Motor neuron (in vitro differentiated cells): ENCODE measurements at regions not wholly inside any gene's neighbourhood (a gene's known extent, or its start where the extent isn't known, plus 50 kb on each side); places are given as distances from the start of the nearest gene placed in this dataset.

Experiments
- ATAC-seq, 8 experiments: fragments of 200-7000 bp; cut with Tn5 transposase; replicated peaks in 6 of 8; 2 replicates each; pipeline ENCODE4 v1.8.0; 2021; ENCODE audit warnings: mild to moderate bottlenecking in 8 of 8, moderate library complexity in 8 of 8
- H3K27ac ChIP-seq, 2 donors: fragments of 250-450 bp; sonication (Bioruptor Pico); 2 replicates each; pipeline ENCODE4 v1.9.0; 2021; ENCODE audit warnings: antibody characterized with exemption in 2 of 2, mild to moderate bottlenecking in 2 of 2, moderate library complexity in 1 of 2
- H3K4me1 ChIP-seq, 2 donors: fragments of 250-450 bp; sonication (Bioruptor Pico); replicated peaks in 1 of 2; 2 replicates each; pipeline ENCODE4 v1.6.1; 2021; ENCODE audit warnings: antibody characterized with exemption in 2 of 2, mild to moderate bottlenecking in 2 of 2, moderate library complexity in 1 of 2
- H3K4me3 ChIP-seq, 5 donors: fragments of 250-450 bp; sonication (Bioruptor Pico); 2 replicates each; pipeline ENCODE4 v1.9.0; 2021; ENCODE audit warnings: antibody characterized with exemption in 5 of 5, mild to moderate bottlenecking in 5 of 5, moderate library complexity in 4 of 5
- WGBS, 10 experiments: fragments of 450-650 bp; shearing (Covaris generic); methylation state at CpG; one replicate each; pipeline ENCODE4 v1.0.0; 2022; 5-methylcytosine and 5-hydroxymethylcytosine counted together
- in situ Hi-C, 9 experiments: fragments of 400-800 bp; cut with MboI; loops; one replicate each; pipeline ENCODE4 v1.15.0; 2021; ENCODE audit warnings: low sequenced_read_pairs in 9 of 9, low pct_unique_long_range_greater_than_20kb in 2 of 9; ENCODE audit not compliant: unreplicated experiment in 9 of 9

DNA sequence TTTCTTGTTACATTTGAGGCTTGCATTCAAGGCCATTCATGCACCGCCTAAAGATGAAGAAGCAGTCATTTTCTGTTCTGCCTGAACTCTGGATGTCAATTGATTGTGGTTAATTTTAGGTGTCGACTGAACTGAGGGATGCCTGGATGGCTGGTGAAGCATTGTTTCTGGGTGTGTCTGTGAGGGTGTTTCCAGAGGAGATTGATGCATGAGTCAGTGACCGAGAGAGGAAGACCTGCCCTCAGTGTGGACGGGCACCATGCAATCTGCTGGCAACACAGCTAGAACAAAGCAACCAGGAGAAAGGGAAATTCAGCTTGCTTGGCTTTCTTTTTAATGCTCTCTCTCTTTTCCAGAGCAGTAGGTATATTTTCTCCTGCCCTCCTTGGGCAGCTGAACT is 164.1 kb upstream of the ECI2 start:
- ATAC-seq: peak in 3 of 8 experiments; percentile 5 to 41 (median 31)
- 0 to 100% (median 83%) methylated on average over 1 to 4 of the region's 4 CpGs; no CpG with 5 or more reads in 3 of the 10 experiments for WGBS, 10 experiments
- in situ Hi-C loops: no loop called here
- Histone ChIP-seq H3K27ac (no peak overlapping the region), H3K4me1 (peaks cover 13 to 19% of the 10 kb centered on the region in 2 donors), H3K4me3 (no peak overlapping the region)

GRCh38 chr6:4297348-4297747 is 162.0 kb upstream of the ECI2 start:
- peak in 2 of 8 experiments; percentile 21 to 56 for ATAC-seq
- WGBS, 10 experiments: 18 to 100% (median 82%) methylated on average over 1 to 6 of the region's 7 CpGs; no CpG with 5 or more reads in 1 of the 10 experiments
- H3K4me3 ChIP-seq: no peak overlapping the region
- H3K4me1 ChIP-seq: peaks cover 13 to 24% of the 10 kb centered on the region in 2 donors
- in situ Hi-C loops: no loop called here
- H3K27ac ChIP-seq: no peak overlapping the region

DNA sequence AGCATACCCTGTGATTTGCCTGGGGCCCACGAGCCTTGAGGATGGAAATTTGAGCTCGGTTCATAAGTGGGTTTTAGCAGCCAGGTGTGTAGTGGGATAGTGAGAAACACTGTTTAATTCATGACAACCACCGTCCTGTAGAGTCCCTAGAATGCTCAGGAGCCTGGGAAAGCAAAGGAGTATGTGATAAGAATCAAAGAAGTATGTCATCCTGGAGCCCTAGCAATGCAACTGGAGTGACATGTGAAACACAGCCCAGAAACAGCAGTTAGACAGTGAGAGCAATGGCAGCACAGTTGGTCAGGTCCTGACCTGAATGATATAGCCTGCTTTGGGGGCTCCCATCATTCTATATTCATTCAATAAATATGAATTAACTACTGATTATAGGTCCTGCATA is 161.2 kb upstream of the ECI2 start:
- 33 to 100% (median 83%) methylated on average over 1 to 3 of the region's 3 CpGs; no CpG with 5 or more reads in 3 of the 10 experiments for WGBS, 10 experiments
- in situ Hi-C loops: no loop called here

DNA sequence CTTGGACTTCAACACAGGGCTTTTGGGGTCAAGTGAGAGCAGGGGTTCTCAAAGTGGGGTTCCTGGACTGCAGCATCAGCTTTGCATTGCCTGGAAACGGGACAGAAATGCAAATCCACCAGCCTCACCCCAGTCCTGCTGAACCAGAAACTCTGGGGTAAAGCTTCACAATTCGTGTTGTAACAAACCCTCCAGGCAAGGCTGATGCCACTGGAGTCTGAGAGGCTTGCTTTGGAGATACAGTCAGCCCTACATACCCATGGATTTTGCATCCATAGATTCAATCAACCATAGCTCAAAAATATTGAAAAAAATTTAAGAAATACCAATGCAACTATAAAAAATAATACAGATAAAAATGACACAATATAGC is 160.4 kb upstream of the ECI2 start:
- H3K27ac ChIP-seq: no peak overlapping the region
- no peak overlapping the region for H3K4me3 ChIP-seq
- ATAC-seq: peak in 5 of 8 experiments; percentile 12 to 61 (median 30)
- WGBS, 10 experiments: 0 to 80% (median 31%) methylated on average over 1 to 2 of the region's 2 CpGs; no CpG with 5 or more reads in 2 of the 10 experiments
- H3K4me1 ChIP-seq: peaks cover 16 to 27% of the 10 kb centered on the region in 2 donors
- in situ Hi-C loops: no loop called here

More for the DNA sequence above, 161.2 kb upstream of the ECI2 start:
- H3K4me3 ChIP-seq: no peak overlapping the region
- no peak overlapping the region for H3K27ac ChIP-seq
- ATAC-seq: no peak
- H3K4me1 ChIP-seq: peaks cover 14 to 27% of the 10 kb centered on the region in 2 donors

GRCh38 chr6:4295058-4295782 is 159.8 kb upstream of the ECI2 start:
- H3K4me1 ChIP-seq: peaks cover 16 to 27% of the 10 kb centered on the region in 2 donors
- in situ Hi-C loops: no loop called here

DNA sequence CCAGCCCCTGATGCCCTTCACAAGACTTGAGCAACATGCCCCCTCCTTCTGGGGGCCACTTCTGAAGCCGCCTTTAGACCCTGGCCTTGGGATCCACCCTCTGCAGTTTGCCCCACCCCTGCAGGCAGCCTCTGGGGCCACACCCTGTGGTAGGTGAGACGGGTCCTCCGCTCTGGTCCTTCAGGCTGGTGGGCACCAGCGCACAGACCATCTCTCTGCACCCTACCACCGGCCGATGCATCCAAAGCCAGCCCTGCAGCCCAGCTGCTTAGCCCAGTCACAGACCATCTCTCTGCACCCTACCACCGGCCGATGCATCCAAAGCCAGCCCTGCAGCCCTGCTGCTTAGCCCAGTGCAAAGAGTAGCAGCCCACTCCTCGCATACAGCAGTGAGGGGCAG is 159.3 kb upstream of the ECI2 start:
- peak in 4 of 8 experiments; percentile 1 to 19 (median 8) for ATAC-seq
- H3K4me1 ChIP-seq: peaks cover 16 to 27% of the 10 kb centered on the region in 2 donors
- in situ Hi-C loops: no loop called here
- peak overlapping the region in 1 of 2 donors; percentile 2 for H3K27ac ChIP-seq
- 20 to 100% (median 80%) methylated on average over 1 to 2 of the region's 9 CpGs; no CpG with 5 or more reads in 5 of the 10 experiments for WGBS, 10 experiments
- no peak overlapping the region for H3K4me3 ChIP-seq

More at GRCh38 chr6:4295058-4295782, 159.8 kb upstream of the ECI2 start:
- WGBS, 10 experiments: 19 to 100% (median 29%) methylated on average over 1 to 10 of the region's 10 CpGs; no CpG with 5 or more reads in 2 of the 10 experiments
- ATAC-seq: peak; percentile 17 to 82 (median 65)
- Histone ChIP-seq H3K4me3 (no peak overlapping the region), H3K27ac (peak overlapping the region in 1 of 2 donors; percentile 45)

GRCh38 chr6:4291453-4292403 is 156.4 kb upstream of the ECI2 start:
- peak; percentile 17 to 74 (median 58) for ATAC-seq
- WGBS, 10 experiments: 0 to 86% (median 51%) methylated on average over 1 to 6 of the region's 11 CpGs; no CpG with 5 or more reads in 2 of the 10 experiments
- Histone ChIP-seq H3K4me3 (no peak overlapping the region), H3K27ac (no peak overlapping the region), H3K4me1 (peaks cover 33 to 46% of the 10 kb centered on the region in 2 donors)
- in situ Hi-C loops: no loop called here

GRCh38 chr6:4289770-4290320 is 154.5 kb upstream of the ECI2 start:
- H3K4me3 ChIP-seq: no peak overlapping the region
- peaks cover 25 to 33% of the 10 kb centered on the region in 2 donors for H3K4me1 ChIP-seq
- H3K27ac ChIP-seq: no peak overlapping the region
- peak in 3 of 8 experiments; percentile 14 to 60 (median 56) for ATAC-seq
- in situ Hi-C loops: no loop called here
- WGBS, 10 experiments: 79 to 100% (median 94%) methylated on average over 1 to 4 of the region's 4 CpGs; no CpG with 5 or more reads in 2 of the 10 experiments

- in situ Hi-C loops: no loop called here
- 2 to 83% (median 39%) methylated on average over 2 to 6 of the region's 11 CpGs; no CpG with 5 or more reads in 3 of the 10 experiments for WGBS, 10 experiments
- H3K27ac ChIP-seq: peak overlapping the region in 1 of 2 donors; percentile 59
- H3K4me3 ChIP-seq: no peak overlapping the region
- H3K4me1 ChIP-seq: peaks cover 26 to 27% of the 10 kb centered on the region in 2 donors
- peak; percentile 61 to 82 (median 78) for ATAC-seq
Measured at GRCh38 chr6:4287811-4288244, 152.5 kb upstream of the ECI2 start.

DNA sequence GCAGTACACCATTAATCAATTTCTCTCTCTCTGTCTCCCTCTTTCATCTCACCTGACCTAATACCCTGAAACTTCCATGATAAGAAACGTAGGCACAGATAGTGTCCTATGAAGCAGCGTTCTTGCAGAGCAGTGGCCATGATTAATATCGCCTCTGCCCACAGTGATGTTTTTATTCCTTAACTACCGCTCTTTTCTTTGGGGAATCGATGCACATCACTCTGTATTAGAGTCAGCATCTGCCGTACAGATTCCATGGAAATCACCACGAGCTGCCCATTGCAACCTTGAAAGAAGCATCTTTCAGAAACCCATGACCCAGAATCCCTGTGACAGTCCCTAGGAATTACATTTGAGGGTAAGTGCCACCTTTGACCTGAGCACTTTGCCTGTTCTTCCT is 152.0 kb upstream of the ECI2 start:
- 0 to 100% (median 49%) methylated on average over 1 to 7 of the region's 7 CpGs; no CpG with 5 or more reads in 1 of the 10 experiments for WGBS, 10 experiments
- Histone ChIP-seq H3K27ac (peak overlapping the region in 1 of 2 donors; percentile 59), H3K4me3 (no peak overlapping the region), H3K4me1 (peaks cover 27 to 31% of the 10 kb centered on the region in 2 donors)
- peak in 5 of 8 experiments; percentile 6 to 78 (median 64) for ATAC-seq
- in situ Hi-C loops: no loop called here

DNA sequence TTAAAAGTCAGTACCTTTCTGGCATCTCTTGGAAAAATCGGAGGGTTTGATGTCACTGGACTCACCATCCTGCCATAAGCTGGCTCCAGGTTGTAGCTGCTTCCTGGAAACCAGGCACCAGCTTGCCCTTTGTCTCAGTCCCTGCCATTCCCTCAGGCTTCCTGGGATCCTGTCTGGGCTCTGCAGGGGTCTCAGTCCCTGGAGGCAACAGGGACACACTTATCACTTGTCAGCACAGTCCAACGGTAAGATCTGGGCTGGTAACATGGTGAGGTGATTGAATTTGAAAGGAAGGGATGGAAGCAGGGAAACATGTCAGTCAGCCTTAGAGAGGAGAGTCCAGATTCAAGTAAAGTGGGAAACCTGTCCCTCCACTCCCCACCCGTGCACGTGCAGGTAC is 147.6 kb upstream of the ECI2 start:
- no peak overlapping the region for H3K4me3 ChIP-seq
- in situ Hi-C loops: no loop called here
- 67 to 100% (median 70%) methylated on average over 1 to 4 of the region's 4 CpGs; no CpG with 5 or more reads in 3 of the 10 experiments for WGBS, 10 experiments
- no peak overlapping the region for H3K27ac ChIP-seq
- no peak for ATAC-seq
- H3K4me1 ChIP-seq: peaks cover 24% of the 10 kb centered on the region in 2 donors
